Pancreas (tissue), 10 donors: ENCODE measurements at regions not wholly inside any gene's neighbourhood (a gene's known extent, or its start where the extent isn't known, plus 50 kb on each side); places are given as distances from the start of the nearest gene placed in this dataset.
A peak's percentile ranks its signal among the peaks of the same experiment; 100 is the strongest.

ENCODE experiments used
- ATAC-seq, 4 donors: fragments of 200-7000 bp; cut with Tn5 transposase; one replicate each; pipeline versions ENCODE4 v1.8.0 to v1.9.1; 2020; ENCODE audit warnings: mild to moderate bottlenecking in 4 of 4, moderate library complexity in 4 of 4
- DNase-seq, 6 donors: peaks; one replicate each; pipeline ENCODE4 v3.0.0-alpha.2; 2020
- FAIRE-seq: peaks from 2 replicates; lab custom pipeline; 2012; peaks lifted over from hg19 to GRCh38; lab: Jason Lieb, UNC
- H3K27ac ChIP-seq, 4 donors: fragments of 200-600 bp; sonication (generic); 1 replicate in 3 of 4; 2 replicates in 1 of 4; pipeline versions ENCODE4 v1.5.0 to v1.8.0; 2020
- H3K27me3 ChIP-seq, 4 donors: fragments of 200-600 bp; one replicate each; pipeline ENCODE4 v1.8.0; 2021
- H3K36me3 ChIP-seq, 3 donors: fragments of 200-600 bp; sonication (generic) in 1 of 3; one replicate each; pipeline versions ENCODE4 v1.5.0 to v1.8.0; 2020 to 2021
- H3K4me1 ChIP-seq, 3 donors: fragments of 200-600 bp; one replicate each; pipeline ENCODE4 v1.8.0; 2021
- H3K4me3 ChIP-seq, 4 donors: fragments of 200-600 bp; sonication (generic) in 2 of 4; one replicate each; pipeline versions ENCODE4 v1.5.0 to v1.8.0; 2020 to 2021
- H3K9me3 ChIP-seq, 4 donors: fragments of 200-600 bp; one replicate each; pipeline ENCODE4 v1.8.0; 2021
- WGBS, 2 donors: extraction: QIAGEN DNeasy Blood & Tissue Kit; methylation state at CpG; one replicate each; pipeline ENCODE4 v1.1.7; 2013; 5-methylcytosine and 5-hydroxymethylcytosine counted together
- intact Hi-C, 3 donors: fragments of 100-400 bp; cut with DNase I; formaldehyde crosslinking; loops; one replicate each; pipeline versions ENCODE4 v1.11.1 to v1.14.2; 2022
- TF ChIP-seq, protein P1 (sequence below), 4 donors: fragments of 200-600 bp; sonication (generic) in 3 of 4; IDR thresholded peaks; one replicate each; pipeline versions ENCODE4 v1.5.0 to v1.8.0; 2021; ENCODE audit warnings: antibody characterized with exemption in 4 of 4
- donor health status: healthy with polysubstance abuse.
- donor health status: DM: no; HTN: no; CAD: no; lungs with moderate emphysema.
- donor health status: DM: no; HTN: no; CAD: no.
- donor health status: control.
- donor health status: control.
- donor health status: Bipolar disorder and iron deficiency.
- donor health status: DM: yes; HTN: yes; CAD: no.
- donor health status: DM: no; HTN: no; CAD: no.
- donor health status: DM: no; HTN: no; CAD: no.
- donor health status: DM: yes; HTN: yes; CAD: no.

DNA sequence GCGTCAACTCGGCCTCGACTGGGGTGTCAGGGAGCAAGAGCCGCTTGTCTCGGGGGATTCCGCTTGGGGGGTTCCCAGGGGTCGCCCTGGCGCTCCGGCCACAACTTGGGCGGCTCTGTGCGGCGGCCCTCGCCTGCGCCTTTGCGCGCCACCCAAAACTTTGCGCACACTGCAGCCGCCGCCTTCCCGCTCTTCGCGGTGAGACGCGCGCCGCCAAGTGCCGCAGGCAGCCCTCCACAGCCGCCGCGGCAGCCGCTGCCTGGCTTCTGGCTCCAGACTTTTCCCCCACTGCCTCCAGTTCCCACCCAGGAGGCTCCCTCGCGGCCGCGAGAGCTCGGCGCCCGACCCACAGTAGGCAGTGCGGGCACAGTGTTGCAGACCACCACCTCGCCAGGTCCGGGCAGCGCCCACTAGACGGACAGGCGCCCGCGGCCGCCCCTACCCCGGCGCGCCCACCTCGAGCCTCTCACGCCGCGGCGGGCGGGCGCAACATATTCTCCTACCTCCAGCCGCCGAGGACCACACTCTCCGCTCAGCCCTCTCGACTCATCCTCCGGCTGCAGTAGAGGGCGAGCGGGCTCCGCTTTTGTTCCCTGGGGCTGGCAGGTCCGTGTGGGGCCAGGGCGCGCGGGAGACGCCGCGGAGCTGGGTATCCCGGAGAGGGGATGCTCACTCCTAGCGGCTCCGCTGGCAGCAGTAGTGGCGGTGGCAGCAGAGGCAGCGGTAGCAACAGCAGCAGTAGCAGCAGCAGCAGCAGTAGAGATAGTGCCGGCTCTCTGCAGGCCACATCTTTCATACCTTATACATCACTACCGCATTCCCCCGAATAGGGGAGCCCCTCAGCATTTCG, 296.6 kb downstream of the OMA1 start:
- Histone ChIP-seq H3K27ac (no peak overlapping the region), H3K36me3 (no peaks in the 10 kb centered on the region), H3K9me3 (no peaks in the 10 kb centered on the region), H3K27me3 (peaks cover 0 to 14% (median 0%) of the 10 kb centered on the region in 4 donors), H3K4me1 (no peaks in the 10 kb centered on the region), H3K4me3 (peak overlapping the region in 1 of 4 donors; percentile 28)
- WGBS, 2 donors = 1% methylated on average over 70 to 81 of the region's 81 CpGs
- DNase-seq (peak in 4 of 6 donors; percentile 10 to 68 (median 39)), ATAC-seq (peak in 3 of 4 donors; percentile 67 to 76 (median 69)), FAIRE-seq (no peak)
- intact Hi-C loops = no loop called here
- TF ChIP-seq, protein P1, sequence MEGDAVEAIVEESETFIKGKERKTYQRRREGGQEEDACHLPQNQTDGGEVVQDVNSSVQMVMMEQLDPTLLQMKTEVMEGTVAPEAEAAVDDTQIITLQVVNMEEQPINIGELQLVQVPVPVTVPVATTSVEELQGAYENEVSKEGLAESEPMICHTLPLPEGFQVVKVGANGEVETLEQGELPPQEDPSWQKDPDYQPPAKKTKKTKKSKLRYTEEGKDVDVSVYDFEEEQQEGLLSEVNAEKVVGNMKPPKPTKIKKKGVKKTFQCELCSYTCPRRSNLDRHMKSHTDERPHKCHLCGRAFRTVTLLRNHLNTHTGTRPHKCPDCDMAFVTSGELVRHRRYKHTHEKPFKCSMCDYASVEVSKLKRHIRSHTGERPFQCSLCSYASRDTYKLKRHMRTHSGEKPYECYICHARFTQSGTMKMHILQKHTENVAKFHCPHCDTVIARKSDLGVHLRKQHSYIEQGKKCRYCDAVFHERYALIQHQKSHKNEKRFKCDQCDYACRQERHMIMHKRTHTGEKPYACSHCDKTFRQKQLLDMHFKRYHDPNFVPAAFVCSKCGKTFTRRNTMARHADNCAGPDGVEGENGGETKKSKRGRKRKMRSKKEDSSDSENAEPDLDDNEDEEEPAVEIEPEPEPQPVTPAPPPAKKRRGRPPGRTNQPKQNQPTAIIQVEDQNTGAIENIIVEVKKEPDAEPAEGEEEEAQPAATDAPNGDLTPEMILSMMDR (IDR thresholded peaks at IDR 0.05) = no peak

DNA sequence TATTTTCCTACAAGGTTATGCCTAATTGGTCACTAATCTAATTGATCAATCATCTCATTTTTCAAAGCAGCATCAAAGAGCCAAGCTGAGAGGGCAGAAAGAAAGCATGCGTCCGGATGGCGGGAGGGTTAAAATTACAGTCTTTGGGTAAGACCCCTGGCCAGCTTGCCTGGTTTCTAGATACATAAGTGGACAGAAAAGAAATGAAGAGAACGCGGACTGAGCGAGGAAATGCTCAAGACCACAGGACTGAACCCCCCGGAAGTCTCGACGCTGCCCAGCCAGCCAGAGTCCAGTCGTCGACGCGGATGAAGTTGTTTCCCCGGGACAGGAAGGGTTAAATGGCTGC, 297.2 kb downstream of the OMA1 start:
- Histone ChIP-seq H3K4me3 (peak overlapping the region in 1 of 4 donors; percentile 28), H3K4me1 (no peaks in the 10 kb centered on the region), H3K27ac (no peak overlapping the region), H3K27me3 (peaks cover 0 to 14% (median 0%) of the 10 kb centered on the region in 4 donors), H3K36me3 (no peaks in the 10 kb centered on the region), H3K9me3 (no peaks in the 10 kb centered on the region)
- DNase-seq = no peak
- no peak for FAIRE-seq
- no peak for ATAC-seq
- WGBS, 2 donors = 3% methylated on average over 14 of the region's 14 CpGs
- intact Hi-C loops = no loop called here
- TF ChIP-seq, protein P1 (IDR thresholded peaks at IDR 0.05) = no peak

DNA sequence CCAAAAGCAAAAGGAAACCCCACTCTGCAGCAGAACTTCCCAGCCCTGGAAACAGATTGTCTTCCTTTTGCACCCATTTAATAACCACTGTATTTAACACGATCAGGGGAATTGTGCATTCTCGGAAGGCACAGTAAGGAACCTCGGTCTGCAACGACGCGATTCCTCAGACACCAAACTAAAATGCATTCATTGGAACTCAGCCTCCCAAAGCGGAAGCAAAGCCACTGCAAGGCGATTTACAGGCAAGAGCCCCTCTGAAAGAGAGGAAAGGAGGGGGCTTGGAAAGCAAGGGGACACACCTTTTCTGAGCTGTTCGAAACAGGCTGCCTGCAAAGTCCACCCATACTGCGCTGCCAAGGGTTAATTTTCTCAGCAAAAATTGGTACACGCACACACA, 297.7 kb downstream of the OMA1 start:
- no peaks in the 10 kb centered on the region for H3K4me1 ChIP-seq
- peaks cover 0 to 14% (median 0%) of the 10 kb centered on the region in 4 donors for H3K27me3 ChIP-seq
- intact Hi-C loops = no loop called here
- no peak for DNase-seq
- TF ChIP-seq, protein P1 (IDR thresholded peaks at IDR 0.05) = no peak
- no peaks in the 10 kb centered on the region for H3K36me3 ChIP-seq
- no peak overlapping the region for H3K4me3 ChIP-seq
- WGBS, 2 donors = 4 to 7% methylated on average over 11 of the region's 11 CpGs
- no peak for ATAC-seq
- no peak overlapping the region for H3K27ac ChIP-seq
- no peaks in the 10 kb centered on the region for H3K9me3 ChIP-seq
- no peak for FAIRE-seq

DNA sequence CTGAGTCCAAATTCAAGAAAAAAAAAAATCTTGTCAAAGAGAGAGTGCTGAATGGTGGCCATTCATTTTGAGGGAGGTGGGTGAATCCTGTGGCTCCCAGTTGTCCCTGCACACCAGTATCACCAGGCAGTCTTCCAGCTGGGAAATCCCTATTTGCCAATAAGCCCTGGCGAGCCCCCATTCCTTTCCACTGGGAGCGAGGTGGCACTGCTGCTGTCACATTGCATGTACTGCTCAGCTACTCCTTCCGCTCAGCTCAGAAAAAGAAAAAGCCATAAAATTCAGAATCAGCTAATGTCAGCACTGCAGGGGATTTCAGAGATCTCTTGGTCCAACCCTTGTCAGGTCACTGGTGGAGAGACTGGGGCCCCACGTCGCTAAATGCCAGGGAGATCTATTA, 298.5 kb downstream of the OMA1 start:
- peaks cover 0 to 14% (median 0%) of the 10 kb centered on the region in 4 donors for H3K27me3 ChIP-seq
- TF ChIP-seq, protein P1 (IDR thresholded peaks at IDR 0.05) = no peak
- no peaks in the 10 kb centered on the region for H3K4me1 ChIP-seq
- no peak overlapping the region for H3K4me3 ChIP-seq
- intact Hi-C loops = no loop called here
- WGBS, 2 donors = 35 to 47% methylated on average over 5 of the region's 5 CpGs
- ATAC-seq (no peak), FAIRE-seq (no peak), DNase-seq (no peak)
- H3K9me3 ChIP-seq = no peaks in the 10 kb centered on the region
- no peaks in the 10 kb centered on the region for H3K36me3 ChIP-seq
- no peak overlapping the region for H3K27ac ChIP-seq

DNA sequence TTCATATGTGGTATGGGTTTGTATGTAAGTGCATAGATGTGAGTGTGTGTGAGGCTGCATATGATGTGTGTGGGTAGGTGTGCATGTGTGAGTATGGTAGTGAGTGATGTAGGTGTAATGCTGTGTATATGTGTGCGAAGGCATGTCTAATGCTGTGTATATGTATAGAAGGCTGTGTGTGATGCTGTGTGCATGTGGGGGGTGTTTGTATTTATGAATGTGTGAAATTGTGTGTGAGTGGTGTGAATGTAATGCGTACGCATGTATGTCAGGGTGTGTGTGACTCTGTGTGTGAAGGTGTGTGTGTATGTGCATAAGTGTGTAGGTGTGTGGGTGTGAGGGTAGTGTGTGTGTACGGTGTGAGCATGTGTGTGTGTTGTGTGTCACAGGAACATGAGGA, 300.0 kb downstream of the OMA1 start:
- Histone ChIP-seq H3K9me3 (no peaks in the 10 kb centered on the region), H3K4me3 (no peak overlapping the region), H3K4me1 (no peaks in the 10 kb centered on the region), H3K27ac (no peak overlapping the region), H3K36me3 (no peaks in the 10 kb centered on the region), H3K27me3 (peaks cover 0 to 14% (median 0%) of the 10 kb centered on the region in 4 donors)
- DNase-seq (no peak), FAIRE-seq (no peak), ATAC-seq (no peak)
- intact Hi-C loops = no loop called here
- 84 to 90% methylated on average over 4 of the region's 4 CpGs for WGBS, 2 donors
- TF ChIP-seq, protein P1 (IDR thresholded peaks at IDR 0.05) = no peak
